Breast epithelium (tissue), 3 donors: ENCODE measurements at regions not wholly inside any gene's neighbourhood (a gene's known extent, or its start where the extent isn't known, plus 50 kb on each side); places are given as distances from the start of the nearest gene placed in this dataset.

ENCODE experiments used
- POLR2A ChIP-seq: fragments of 450-650 bp; IDR thresholded peaks from one replicate; pipeline ENCODE4 v1.6.1; 2016; ENCODE audit warnings: antibody characterized with exemption, mild to moderate bottlenecking, moderate library complexity
- POLR2AphosphoS5 ChIP-seq, 3 donors: sonication (generic); formaldehyde crosslinking; IDR thresholded peaks; one replicate each; pipeline ENCODE4 v1.6.1; 2017; ENCODE audit warnings: antibody characterized with exemption in 3 of 3

DNA sequence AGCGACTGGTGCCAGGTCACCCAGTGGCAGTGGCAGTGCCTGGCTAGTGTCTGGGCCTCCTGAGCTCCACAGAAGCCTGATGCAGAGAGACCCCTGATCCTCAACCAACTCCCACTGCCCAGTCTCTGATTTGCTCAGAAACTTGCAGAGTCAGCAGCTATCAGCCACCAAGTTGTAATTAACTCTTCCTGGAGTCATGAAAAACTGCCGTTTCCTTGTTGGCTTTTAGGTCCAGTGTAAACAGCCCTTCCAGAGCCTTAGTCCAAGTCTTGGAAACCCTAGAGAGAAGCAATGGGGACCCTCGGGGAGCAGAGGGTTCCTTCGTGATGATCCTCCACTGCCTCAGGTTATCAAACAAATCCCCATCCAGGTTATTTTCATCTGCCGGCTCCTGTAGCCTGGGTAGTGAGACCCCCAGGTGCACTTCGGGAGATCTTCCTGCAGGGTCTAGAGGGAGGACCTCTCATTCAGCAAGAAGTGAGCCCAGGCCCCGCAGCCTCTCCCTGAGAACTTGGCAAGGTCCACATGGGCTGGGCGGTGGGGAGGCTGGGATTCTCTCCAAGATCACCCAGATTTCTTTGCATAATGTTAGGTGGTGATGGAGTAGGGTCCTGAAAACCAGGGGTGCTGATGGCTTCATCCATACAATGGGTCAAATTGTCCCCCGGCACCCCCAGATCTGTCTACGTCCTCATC lies 137.7 kb upstream of the HDAC4 start:
- no peak for TF ChIP-seq POLR2AphosphoS5 (IDR thresholded peaks at IDR 0.05)
- no peak for TF ChIP-seq POLR2A
